Esophagus squamous epithelium (tissue), 5 donors: ENCODE measurements at regions not wholly inside any gene's neighbourhood (a gene's known extent, or its start where the extent isn't known, plus 50 kb on each side); places are given as distances from the start of the nearest gene placed in this dataset.

Experiments
- DNase-seq: peaks from one replicate; lab custom pipeline; 2025; lab: John Stamatoyannopoulos, UW
- H3K27ac ChIP-seq, 4 donors: fragments of 200-600 bp; sonication (generic); one replicate each; pipeline ENCODE4 v1.5.1; 2016 to 2019; ENCODE audit warnings: mild to moderate bottlenecking in 1 of 4
- H3K27me3 ChIP-seq, 4 donors: fragments of 200-600 bp; sonication (generic); 1 replicate in 3 of 4; 2 replicates in 1 of 4; pipeline versions ENCODE4 v1.5.1 to v1.6.0; 2017 to 2021; ENCODE audit warnings: antibody characterized with exemption in 1 of 4
- H3K36me3 ChIP-seq, 3 donors: fragments of 200-600 bp; sonication (generic); one replicate each; pipeline ENCODE4 v1.5.1; 2016 to 2019
- H3K4me1 ChIP-seq, 3 donors: fragments of 200-600 bp; sonication (generic); one replicate each; pipeline ENCODE4 v1.5.1; 2017 to 2019
- H3K4me3 ChIP-seq, 4 donors: fragments of 200-600 bp; sonication (generic); 1 replicate in 3 of 4; 2 replicates in 1 of 4; pipeline ENCODE4 v1.5.1; 2016 to 2019; ENCODE audit warnings: mild to moderate bottlenecking in 2 of 4, moderate library complexity in 1 of 4
- H3K9me3 ChIP-seq, 3 donors: fragments of 200-600 bp; sonication (generic); one replicate each; pipeline ENCODE4 v1.5.1; 2016 to 2019
- CTCF ChIP-seq, 6 experiments: fragments of 450-650 bp in 4 of 6; fragments of 200-600 bp in 2 of 6; sonication (generic) in 2 of 6; IDR thresholded peaks; one replicate each; pipeline ENCODE4 v1.5.1; 2016 to 2019; ENCODE audit warnings: antibody characterized with exemption in 6 of 6, mild to moderate bottlenecking in 4 of 6, moderate library complexity in 4 of 6
- POLR2A ChIP-seq, 4 donors: fragments of 450-650 bp; IDR thresholded peaks; one replicate each; pipeline ENCODE4 v1.6.1; 2017; ENCODE audit warnings: antibody characterized with exemption in 4 of 4, mild to moderate bottlenecking in 4 of 4, moderate library complexity in 3 of 4
- WGBS, 2 donors: methylation state at CpG; one replicate each; pipeline ENCODE4 v1.1.5; 2018; 5-methylcytosine and 5-hydroxymethylcytosine counted together
- intact Hi-C: fragments of 100-400 bp; cut with DNase I; formaldehyde crosslinking; loops from one replicate; pipeline ENCODE4 v1.15.0; 2022
- donor health status: DM: yes; HTN: yes; CAD: no.

GRCh38 chr3:30293621-30294240 is 312.7 kb upstream of the TGFBR2 start:
- intact Hi-C loops, result no loop called here
- no peaks in the 10 kb centered on the region for H3K36me3 ChIP-seq
- H3K4me3 ChIP-seq, result no peak overlapping the region
- H3K27ac ChIP-seq, result no peak overlapping the region
- H3K9me3 ChIP-seq, result no peaks in the 10 kb centered on the region
- DNase-seq, result no peak
- WGBS, 2 donors, result 86 to 87% methylated on average over 6 of the region's 6 CpGs
- TF ChIP-seq POLR2A (IDR thresholded peaks at IDR 0.05) (no peak), CTCF (IDR thresholded peaks at IDR 0.05) (no peak)
- H3K4me1 ChIP-seq, result peaks cover 0 to 10% (median 0%) of the 10 kb centered on the region in 3 donors
- H3K27me3 ChIP-seq, result no peaks in the 10 kb centered on the region

GRCh38 chr3:30294241-30294667 is 312.1 kb upstream of the TGFBR2 start:
- no peak overlapping the region for H3K27ac ChIP-seq
- H3K4me1 ChIP-seq, result peaks cover 0 to 10% (median 0%) of the 10 kb centered on the region in 3 donors
- H3K27me3 ChIP-seq, result no peaks in the 10 kb centered on the region
- H3K9me3 ChIP-seq, result no peaks in the 10 kb centered on the region
- H3K4me3 ChIP-seq, result no peak overlapping the region
- no peak for DNase-seq
- no peaks in the 10 kb centered on the region for H3K36me3 ChIP-seq
- WGBS, 2 donors, result 72 to 76% methylated on average over 4 of the region's 4 CpGs
- intact Hi-C loops, result no loop called here
- TF ChIP-seq CTCF (IDR thresholded peaks at IDR 0.05), result no peak
- no peak for TF ChIP-seq POLR2A (IDR thresholded peaks at IDR 0.05)

- H3K9me3 ChIP-seq, result no peaks in the 10 kb centered on the region
- no peak overlapping the region for H3K27ac ChIP-seq
- no peak for DNase-seq
- no peaks in the 10 kb centered on the region for H3K36me3 ChIP-seq
- intact Hi-C loops, result no loop called here
- WGBS, 2 donors, result 46 to 52% methylated on average over 1 of the region's 1 CpG
- H3K4me3 ChIP-seq, result no peak overlapping the region
- TF ChIP-seq CTCF (IDR thresholded peaks at IDR 0.05) (no peak), POLR2A (IDR thresholded peaks at IDR 0.05) (no peak)
- peaks cover 0 to 5% (median 0%) of the 10 kb centered on the region in 3 donors for H3K4me1 ChIP-seq
- H3K27me3 ChIP-seq, result no peaks in the 10 kb centered on the region
Measured at GRCh38 chr3:30297112-30297511, 309.3 kb upstream of the TGFBR2 start.

- H3K27ac ChIP-seq, result no peak overlapping the region
- no peak for DNase-seq
- H3K4me1 ChIP-seq, result no peaks in the 10 kb centered on the region
- H3K36me3 ChIP-seq, result no peaks in the 10 kb centered on the region
- 57 to 74% methylated on average over 3 of the region's 3 CpGs for WGBS, 2 donors
- peaks cover 0 to 5% (median 0%) of the 10 kb centered on the region in 3 donors for H3K9me3 ChIP-seq
- intact Hi-C loops, result no loop called here
- no peaks in the 10 kb centered on the region for H3K27me3 ChIP-seq
- H3K4me3 ChIP-seq, result no peak overlapping the region
- TF ChIP-seq CTCF (IDR thresholded peaks at IDR 0.05), result no peak
- TF ChIP-seq POLR2A (IDR thresholded peaks at IDR 0.05), result no peak
Measured at GRCh38 chr3:30299674-30300385, 306.6 kb upstream of the TGFBR2 start.

GRCh38 chr3:30300809-30301208 is 305.6 kb upstream of the TGFBR2 start:
- Histone ChIP-seq H3K4me1 (no peaks in the 10 kb centered on the region), H3K36me3 (no peaks in the 10 kb centered on the region), H3K27ac (no peak overlapping the region), H3K27me3 (no peaks in the 10 kb centered on the region), H3K4me3 (no peak overlapping the region), H3K9me3 (peaks cover 0 to 5% (median 0%) of the 10 kb centered on the region in 3 donors)
- intact Hi-C loops, result no loop called here
- WGBS, 2 donors, result 69 to 79% methylated on average over 1 of the region's 1 CpG
- no peak for DNase-seq
- no peak for TF ChIP-seq CTCF (IDR thresholded peaks at IDR 0.05)
- no peak for TF ChIP-seq POLR2A (IDR thresholded peaks at IDR 0.05)
